C4-2B (cell line): ENCODE measurements at regions not wholly inside any gene's neighbourhood (a gene's known extent, or its start where the extent isn't known, plus 50 kb on each side); places are given as distances from the start of the nearest gene placed in this dataset.

ENCODE experiments used
- CTCF ChIP-seq: fragments of 450-650 bp; conservative IDR thresholded peaks from 2 replicates; pipeline ENCODE4 v1.5.1; 2017; ENCODE audit warnings: mild to moderate bottlenecking
- ZFX ChIP-seq: fragments of 450-650 bp; IDR thresholded peaks from 2 replicates; pipeline ENCODE4 v1.6.1; 2017

- TF ChIP-seq CTCF (no peak), ZFX (no peak)
Observed at GRCh38 chr2:88807237-88807962, 115.9 kb downstream of the RPIA start.
